ENCODE measurements at regions not wholly inside any gene's neighbourhood (a gene's known extent, or its start where the extent isn't known, plus 50 kb on each side); places are given as distances from the start of the nearest gene placed in this dataset.

DNA sequence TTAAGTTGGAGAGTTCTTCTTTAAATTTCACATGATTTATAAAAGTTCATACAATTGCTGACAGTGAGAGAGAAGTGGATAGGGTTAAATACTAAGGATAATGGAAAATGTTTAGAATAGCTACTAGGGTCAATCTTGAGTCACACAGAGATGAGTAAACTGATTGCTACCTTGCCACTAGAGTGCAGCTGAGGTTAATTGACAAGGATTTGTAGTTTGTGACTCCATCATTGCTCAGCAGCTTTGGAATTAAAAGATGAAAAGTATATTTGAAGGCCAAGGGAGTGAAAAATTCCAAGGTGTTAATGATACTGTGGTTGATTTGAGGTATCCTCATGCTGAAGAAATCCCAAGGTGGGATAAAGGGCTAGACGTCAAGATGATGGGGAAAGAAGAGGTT, 524.0 kb downstream of the UTRN start:
- Histone ChIP-seq H3K36me3 (no peaks in the 10 kb centered on the region), H3K4me3 (no peak overlapping the region), H3K27me3 (no peaks in the 10 kb centered on the region), H3K9me3 (no peaks in the 10 kb centered on the region), H3K4me1 (no peaks in the 10 kb centered on the region), H3K27ac (no peak overlapping the region)
- no peak for DNase-seq (ENCODE audit: extremely low spot score in 2 of 2)
- intact Hi-C loops (cut with DNase I) = no loop called here
- TF ChIP-seq POLR2AphosphoS5 (IDR thresholded peaks at IDR 0.05; ENCODE audit: insufficient read depth in 1 of 2, low read depth in 1 of 2) (no peak), POLR2A (IDR thresholded peaks at IDR 0.05) (no peak)
- TF ChIP-seq, protein P1, sequence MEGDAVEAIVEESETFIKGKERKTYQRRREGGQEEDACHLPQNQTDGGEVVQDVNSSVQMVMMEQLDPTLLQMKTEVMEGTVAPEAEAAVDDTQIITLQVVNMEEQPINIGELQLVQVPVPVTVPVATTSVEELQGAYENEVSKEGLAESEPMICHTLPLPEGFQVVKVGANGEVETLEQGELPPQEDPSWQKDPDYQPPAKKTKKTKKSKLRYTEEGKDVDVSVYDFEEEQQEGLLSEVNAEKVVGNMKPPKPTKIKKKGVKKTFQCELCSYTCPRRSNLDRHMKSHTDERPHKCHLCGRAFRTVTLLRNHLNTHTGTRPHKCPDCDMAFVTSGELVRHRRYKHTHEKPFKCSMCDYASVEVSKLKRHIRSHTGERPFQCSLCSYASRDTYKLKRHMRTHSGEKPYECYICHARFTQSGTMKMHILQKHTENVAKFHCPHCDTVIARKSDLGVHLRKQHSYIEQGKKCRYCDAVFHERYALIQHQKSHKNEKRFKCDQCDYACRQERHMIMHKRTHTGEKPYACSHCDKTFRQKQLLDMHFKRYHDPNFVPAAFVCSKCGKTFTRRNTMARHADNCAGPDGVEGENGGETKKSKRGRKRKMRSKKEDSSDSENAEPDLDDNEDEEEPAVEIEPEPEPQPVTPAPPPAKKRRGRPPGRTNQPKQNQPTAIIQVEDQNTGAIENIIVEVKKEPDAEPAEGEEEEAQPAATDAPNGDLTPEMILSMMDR (IDR thresholded peaks at IDR 0.05) = no peak

DNA sequence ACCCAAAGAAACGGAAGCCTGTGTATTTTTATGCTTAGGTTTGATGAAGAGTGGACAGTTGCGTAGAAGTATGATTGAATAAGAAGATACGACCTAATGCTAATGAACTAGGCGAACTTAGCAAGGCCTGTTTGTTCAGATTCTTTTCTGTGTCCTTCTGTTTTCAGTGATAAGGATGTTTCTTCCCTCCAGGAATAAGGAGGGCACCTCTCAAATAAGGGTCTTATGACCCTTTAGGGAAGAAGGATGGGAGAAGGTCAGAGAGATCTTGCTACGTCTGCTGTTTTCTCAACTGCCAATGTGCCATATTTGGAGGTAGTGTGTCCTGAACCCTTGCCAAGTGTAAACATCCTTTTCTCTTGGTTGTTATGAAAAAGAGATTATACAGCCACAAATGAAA, 524.8 kb downstream of the UTRN start:
- Histone ChIP-seq H3K27me3 (no peaks in the 10 kb centered on the region), H3K4me3 (no peak overlapping the region), H3K27ac (no peak overlapping the region), H3K4me1 (no peaks in the 10 kb centered on the region), H3K36me3 (no peaks in the 10 kb centered on the region), H3K9me3 (no peaks in the 10 kb centered on the region)
- DNase-seq (ENCODE audit: extremely low spot score in 2 of 2) = no peak
- intact Hi-C loops (cut with DNase I) = no loop called here
- TF ChIP-seq POLR2A (IDR thresholded peaks at IDR 0.05) (no peak), POLR2AphosphoS5 (IDR thresholded peaks at IDR 0.05; ENCODE audit: insufficient read depth in 1 of 2, low read depth in 1 of 2) (no peak)
- TF ChIP-seq, protein P1 (IDR thresholded peaks at IDR 0.05) = no peak

DNA sequence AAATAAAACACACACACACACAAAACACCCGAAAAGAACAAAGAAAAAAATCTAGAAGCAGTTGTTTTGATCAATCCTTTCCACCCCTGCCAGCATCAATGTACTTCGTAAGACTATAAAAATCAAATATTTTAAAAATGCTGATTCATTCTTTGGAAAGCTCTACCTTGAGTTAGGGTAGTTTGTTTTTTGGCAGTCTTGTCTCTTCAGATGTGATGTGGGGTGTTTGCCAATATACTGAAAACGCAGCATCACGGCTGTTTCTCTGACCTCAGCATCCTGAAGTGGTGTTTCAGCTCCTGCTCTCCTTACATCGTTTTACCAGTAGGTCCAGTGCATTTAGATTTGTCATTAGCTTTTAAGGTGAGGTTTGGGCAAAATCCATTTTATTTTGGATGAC, 526.0 kb downstream of the UTRN start:
- H3K36me3 ChIP-seq = no peaks in the 10 kb centered on the region
- no peaks in the 10 kb centered on the region for H3K27me3 ChIP-seq
- no peaks in the 10 kb centered on the region for H3K9me3 ChIP-seq
- H3K4me3 ChIP-seq = no peak overlapping the region
- intact Hi-C loops (cut with DNase I) = no loop called here
- H3K4me1 ChIP-seq = no peaks in the 10 kb centered on the region
- no peak overlapping the region for H3K27ac ChIP-seq
- TF ChIP-seq POLR2AphosphoS5 (IDR thresholded peaks at IDR 0.05; ENCODE audit: insufficient read depth in 1 of 2, low read depth in 1 of 2) = no peak
- DNase-seq (ENCODE audit: extremely low spot score in 2 of 2) = no peak

DNA sequence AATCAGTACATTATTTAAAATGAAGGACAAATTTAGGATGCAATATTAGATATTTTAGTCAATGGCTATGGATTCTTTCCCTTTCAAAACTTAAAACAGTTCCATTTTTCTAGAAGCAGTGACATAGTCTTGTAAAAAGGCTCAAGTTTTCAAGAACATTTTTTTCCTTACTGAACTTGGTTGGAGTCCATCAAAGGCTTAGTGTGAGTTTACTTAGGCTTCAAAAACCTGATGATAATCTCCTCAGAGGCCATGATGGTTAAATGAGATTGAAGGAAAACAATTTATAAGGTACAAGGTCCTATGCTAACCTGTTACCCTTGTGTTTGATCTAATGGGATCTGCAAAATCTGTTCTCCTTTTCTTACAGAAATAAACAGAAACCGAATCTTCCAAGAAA, 531.8 kb downstream of the UTRN start:
- Histone ChIP-seq H3K4me3 (no peak overlapping the region), H3K36me3 (peaks cover 0 to 7% of the 10 kb centered on the region in 2 donors), H3K27me3 (no peaks in the 10 kb centered on the region), H3K4me1 (no peaks in the 10 kb centered on the region), H3K27ac (no peak overlapping the region), H3K9me3 (no peaks in the 10 kb centered on the region)
- intact Hi-C loops (cut with DNase I) = no loop called here
- no peak for DNase-seq (ENCODE audit: extremely low spot score in 2 of 2)
- TF ChIP-seq POLR2AphosphoS5 (IDR thresholded peaks at IDR 0.05; ENCODE audit: insufficient read depth in 1 of 2, low read depth in 1 of 2) (no peak), POLR2A (IDR thresholded peaks at IDR 0.05) (no peak)
- TF ChIP-seq, protein P1 (IDR thresholded peaks at IDR 0.05) = no peak

GRCh38 chr6:144820270-144820669, 535.1 kb downstream of the UTRN start:
- no peak overlapping the region for H3K27ac ChIP-seq
- no peak overlapping the region for H3K4me3 ChIP-seq
- no peaks in the 10 kb centered on the region for H3K4me1 ChIP-seq
- no peaks in the 10 kb centered on the region for H3K27me3 ChIP-seq
- H3K9me3 ChIP-seq = no peaks in the 10 kb centered on the region
- DNase-seq (ENCODE audit: extremely low spot score in 2 of 2) = no peak
- peaks cover 0 to 7% of the 10 kb centered on the region in 2 donors for H3K36me3 ChIP-seq
- intact Hi-C loops (cut with DNase I) = no loop called here
- TF ChIP-seq, protein P1 (IDR thresholded peaks at IDR 0.05) = no peak
- TF ChIP-seq POLR2A (IDR thresholded peaks at IDR 0.05) (no peak), POLR2AphosphoS5 (IDR thresholded peaks at IDR 0.05; ENCODE audit: insufficient read depth in 1 of 2, low read depth in 1 of 2) (no peak)

DNA sequence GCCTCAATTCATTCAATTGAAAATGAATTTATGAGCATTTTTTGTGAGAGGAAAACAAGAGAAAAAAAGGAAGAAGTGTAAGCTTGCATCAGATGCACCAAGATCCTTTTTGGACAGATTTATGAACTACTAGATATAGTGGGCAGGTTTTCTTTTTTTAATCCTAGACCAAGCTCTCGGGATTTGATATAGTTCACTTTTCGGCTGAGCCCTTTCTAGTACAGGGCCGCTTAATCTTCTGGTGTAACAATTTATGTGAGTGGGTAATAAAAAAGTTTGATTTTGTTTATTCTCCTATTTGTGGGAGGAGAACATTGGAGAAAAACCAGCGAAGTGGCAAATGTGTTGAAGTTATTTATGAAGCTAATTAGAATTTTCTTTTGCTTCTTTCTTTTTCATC, 538.0 kb downstream of the UTRN start:
- no peak for TF ChIP-seq POLR2A (IDR thresholded peaks at IDR 0.05)
- TF ChIP-seq POLR2AphosphoS5 (IDR thresholded peaks at IDR 0.05; ENCODE audit: insufficient read depth in 1 of 2, low read depth in 1 of 2) = no peak
- no peak overlapping the region for H3K4me3 ChIP-seq
- H3K36me3 ChIP-seq = peaks cover 0 to 18% of the 10 kb centered on the region in 2 donors
- no peaks in the 10 kb centered on the region for H3K9me3 ChIP-seq
- H3K27me3 ChIP-seq = no peaks in the 10 kb centered on the region
- DNase-seq (ENCODE audit: extremely low spot score in 2 of 2) = no peak
- H3K27ac ChIP-seq = no peak overlapping the region
- H3K4me1 ChIP-seq = no peaks in the 10 kb centered on the region
- intact Hi-C loops (cut with DNase I) = no loop called here

All from vagina (tissue), 2 donors.